Spleen (tissue), 11 donors: ENCODE measurements at regions not wholly inside any gene's neighbourhood (a gene's known extent, or its start where the extent isn't known, plus 50 kb on each side); places are given as distances from the start of the nearest gene placed in this dataset.
"Not testable (repeated sequence)": the region's sequence is repeated elsewhere in the genome, so short reads cannot be mapped to it uniquely, and the experiment has no call there.

Experiments
- DNase-seq: peaks from one replicate; pipeline ENCODE4 v3.0.0-alpha.2; 2020
- H3K27ac ChIP-seq, 8 donors: fragments of 200-600 bp; sonication (generic) in 7 of 8; 1 replicate in 4 of 8; 2 replicates in 4 of 8; pipeline versions ENCODE4 v1.5.0 to v1.8.0; 2016 to 2021; ENCODE audit warnings: inconsistent platforms in 4 of 8, mild to moderate bottlenecking in 4 of 8, moderate library complexity in 1 of 8
- H3K27me3 ChIP-seq, 7 donors: fragments of 200-600 bp; sonication (generic) in 6 of 7; replicated peaks in 1 of 7; 1 replicate in 4 of 7; 2 replicates in 3 of 7; pipeline versions ENCODE4 v1.5.0 to v1.8.0; 2016 to 2021; ENCODE audit warnings: inconsistent platforms in 3 of 7, mild to moderate bottlenecking in 1 of 7
- H3K36me3 ChIP-seq, 6 donors: fragments of 200-600 bp; sonication (generic) in 5 of 6; 1 replicate in 4 of 6; 2 replicates in 2 of 6; pipeline versions ENCODE4 v1.5.0 to v1.8.0; 2016 to 2021; ENCODE audit warnings: inconsistent platforms in 2 of 6
- H3K4me1 ChIP-seq, 6 donors: fragments of 200-600 bp; sonication (generic) in 5 of 6; 1 replicate in 3 of 6; 2 replicates in 3 of 6; pipeline versions ENCODE4 v1.5.0 to v1.8.0; 2016 to 2021; ENCODE audit warnings: inconsistent platforms in 3 of 6
- H3K4me3 ChIP-seq, 8 donors: fragments of 200-600 bp; sonication (generic) in 7 of 8; 1 replicate in 4 of 8; 2 replicates in 4 of 8; pipeline versions ENCODE4 v1.5.0 to v1.8.0; 2016 to 2021; ENCODE audit warnings: inconsistent platforms in 4 of 8, mild to moderate bottlenecking in 4 of 8, moderate library complexity in 2 of 8
- H3K9me3 ChIP-seq, 8 donors: fragments of 200-600 bp; sonication (generic) in 7 of 8; 1 replicate in 4 of 8; 2 replicates in 4 of 8; pipeline versions ENCODE4 v1.5.0 to v1.8.0; 2016 to 2021; ENCODE audit warnings: inconsistent platforms in 4 of 8
- CTCF ChIP-seq, 11 experiments: fragments of 200-600 bp in 7 of 11; fragments of 450-650 bp in 4 of 11; sonication (generic) in 4 of 11; IDR thresholded peaks in 8 of 11; conservative IDR thresholded peaks in 3 of 11; 1 replicate in 7 of 11; 2 replicates in 4 of 11; pipeline versions ENCODE4 v1.4.0 to v1.8.0; 2016 to 2021; ENCODE audit warnings: antibody characterized with exemption in 11 of 11, inconsistent platforms in 4 of 11, mild to moderate bottlenecking in 1 of 11
- POLR2A ChIP-seq, 3 donors: fragments of 450-650 bp; IDR thresholded peaks; one replicate each; pipeline ENCODE4 v1.5.1; 2017; ENCODE audit warnings: antibody characterized with exemption in 3 of 3, mild to moderate bottlenecking in 1 of 3
- POLR2AphosphoS5 ChIP-seq, 3 donors: sonication (generic); formaldehyde crosslinking; IDR thresholded peaks; one replicate each; pipeline ENCODE4 v1.5.1; 2017; ENCODE audit warnings: antibody characterized with exemption in 3 of 3
- whole genome bisulfite sequencing, 5 donors: extraction: QIAGEN DNeasy Blood & Tissue Kit in 3 of 5; methylation state at CpG; one replicate each; pipeline versions ENCODE4 v1.1.5 to v1.1.7; 2013 to 2018; 5-methylcytosine and 5-hydroxymethylcytosine counted together
- intact Hi-C: fragments of 100-400 bp; cut with DNase I; formaldehyde crosslinking; loops from one replicate; pipeline ENCODE4 v1.15.0; 2023; ENCODE audit warnings: low total_unique reads
- donor health status: healthy with polysubstance abuse.
- donor health status: DM: no; HTN: no; CAD: no; lungs with moderate emphysema.
- donor health status: DM: no; HTN: no; CAD: no.
- donor health status: Bipolar disorder and iron deficiency.
- donor health status: healthy.
- donor health status: DM: no; HTN: no; CAD: no.
- donor health status: DM: yes; HTN: yes; CAD: no.

GRCh38 chr6:122268394-122268793 lies 131.1 kb upstream of the HSF2 start:
- Histone ChIP-seq H3K27me3 (no peaks in the 10 kb centered on the region), H3K4me3 (no peak overlapping the region), H3K27ac (no peak overlapping the region), H3K9me3 (peaks cover 0 to 36% (median 15%) of the 10 kb centered on the region in 8 donors), H3K36me3 (no peaks in the 10 kb centered on the region), H3K4me1 (no peaks in the 10 kb centered on the region)
- intact Hi-C loops, result no loop called here
- no peak for DNase-seq
- WGBS, 5 donors, result 85 to 96% (median 91%) methylated on average over 2 of the region's 2 CpGs
- TF ChIP-seq POLR2A (IDR thresholded peaks at IDR 0.05) (no peak), CTCF (IDR thresholded peaks at IDR 0.05 in 8 of 11, conservative IDR thresholded peaks at IDR 0.05 in 3 of 11) (no peak), POLR2AphosphoS5 (IDR thresholded peaks at IDR 0.05) (no peak)

GRCh38 chr6:122276637-122277036 lies 122.8 kb upstream of the HSF2 start:
- Histone ChIP-seq H3K36me3 (no peaks in the 10 kb centered on the region), H3K27ac (no peak overlapping the region), H3K4me3 (no peak overlapping the region), H3K4me1 (no peaks in the 10 kb centered on the region), H3K9me3 (peaks cover 0 to 7% (median 0%) of the 10 kb centered on the region in 8 donors), H3K27me3 (no peaks in the 10 kb centered on the region)
- DNase-seq, result no peak
- TF ChIP-seq POLR2A (IDR thresholded peaks at IDR 0.05), result no peak
- no peak for TF ChIP-seq POLR2AphosphoS5 (IDR thresholded peaks at IDR 0.05)
- no peak for TF ChIP-seq CTCF (IDR thresholded peaks at IDR 0.05 in 8 of 11, conservative IDR thresholded peaks at IDR 0.05 in 3 of 11)
- intact Hi-C loops, result no loop called here
- 21 to 44% (median 24%) methylated on average over 1 of the region's 1 CpG for WGBS, 5 donors

GRCh38 chr6:122280105-122281021 lies 119.1 kb upstream of the HSF2 start:
- intact Hi-C loops, DNase-seq, H3K4me1 ChIP-seq, H3K4me3 ChIP-seq, H3K27ac ChIP-seq, H3K27me3 ChIP-seq, H3K9me3 ChIP-seq, H3K36me3 ChIP-seq: not testable (repeated sequence)
- 91 to 95% (median 94%) methylated on average over 29 to 52 of the region's 52 CpGs for WGBS, 5 donors

GRCh38 chr6:122283884-122284283 lies 115.6 kb upstream of the HSF2 start:
- Histone ChIP-seq H3K27ac (no peak overlapping the region), H3K9me3 (peaks cover 0 to 7% (median 0%) of the 10 kb centered on the region in 8 donors), H3K27me3 (no peaks in the 10 kb centered on the region), H3K4me1 (no peaks in the 10 kb centered on the region), H3K4me3 (no peak overlapping the region), H3K36me3 (no peaks in the 10 kb centered on the region)
- intact Hi-C loops, result no loop called here
- DNase-seq, result no peak
- TF ChIP-seq POLR2AphosphoS5 (IDR thresholded peaks at IDR 0.05), result no peak
- no peak for TF ChIP-seq CTCF (IDR thresholded peaks at IDR 0.05 in 8 of 11, conservative IDR thresholded peaks at IDR 0.05 in 3 of 11)
- 79 to 84% (median 82%) methylated on average over 4 of the region's 4 CpGs for WGBS, 5 donors
